NCI-H2171 (cell line): ENCODE measurements at regions not wholly inside any gene's neighbourhood (a gene's known extent, or its start where the extent isn't known, plus 50 kb on each side); places are given as distances from the start of the nearest gene placed in this dataset.
"Not testable (repeated sequence)": the region's sequence is repeated elsewhere in the genome, so short reads cannot be mapped to it uniquely, and the experiment has no call there.

Experiments used
- DNase-seq: peaks from one replicate; lab custom pipeline; 2025; lab: John Stamatoyannopoulos, UW

DNA sequence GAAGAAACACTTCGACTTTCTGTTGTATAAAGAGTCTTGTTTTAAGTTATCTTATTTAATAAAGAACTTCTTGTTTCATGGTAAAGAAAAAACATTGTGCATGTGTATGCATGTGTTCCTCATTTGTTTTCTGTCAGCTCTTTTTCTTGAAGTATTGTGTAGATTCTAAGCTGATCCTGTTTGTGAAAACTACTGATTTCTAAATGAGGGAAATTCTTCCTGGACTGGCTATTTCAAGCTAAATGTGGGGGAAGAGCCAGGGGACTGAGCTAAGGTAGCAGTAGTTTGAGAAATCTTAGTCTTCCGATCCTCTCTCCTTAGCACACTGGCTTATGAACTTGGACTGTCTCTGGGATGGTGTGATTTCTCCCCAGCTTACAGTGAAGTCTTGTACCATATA, 56.4 kb upstream of the RBMS1 start:
- no peak for DNase-seq

- DNase-seq = no peak
Observed at GRCh38 chr2:160551259-160551658, 57.7 kb upstream of the RBMS1 start.

DNA sequence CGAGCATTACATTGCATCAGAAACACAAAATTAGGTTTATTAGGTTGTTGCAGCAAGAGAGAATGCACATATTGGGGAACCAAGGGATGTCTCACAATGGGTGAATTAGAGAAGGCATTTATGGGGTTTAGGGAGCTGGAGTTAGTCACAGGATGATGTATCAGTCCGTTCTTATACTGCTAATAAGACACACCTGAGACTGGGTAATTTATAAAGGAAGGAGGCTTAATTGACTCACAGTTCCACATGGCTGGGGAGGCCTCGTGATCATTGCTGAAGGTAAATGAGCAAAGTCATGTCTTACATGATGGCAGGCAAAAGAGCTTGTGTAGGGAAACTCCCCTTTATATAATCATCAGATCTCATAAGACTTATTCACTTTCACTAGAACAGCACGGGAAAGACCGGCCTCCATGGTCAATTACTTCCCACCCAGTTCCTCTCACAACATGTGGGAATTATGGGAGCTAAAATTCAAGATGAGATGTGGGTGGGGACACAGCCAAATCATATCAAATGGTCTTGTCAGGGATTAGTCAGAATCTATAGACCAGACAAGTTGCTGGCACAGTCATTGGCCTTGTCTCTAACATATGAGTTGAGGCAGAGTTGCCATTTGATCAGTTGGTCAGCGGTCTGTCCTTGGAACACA, 61.9 kb upstream of the RBMS1 start:
- DNase-seq = no peak

GRCh38 chr2:160557903-160558302, 64.3 kb upstream of the RBMS1 start:
- no peak for DNase-seq

GRCh38 chr2:160558531-160558930, 64.9 kb upstream of the RBMS1 start:
- no peak for DNase-seq

- DNase-seq = no peak
Observed at GRCh38 chr2:160561551-160562295, 68.1 kb upstream of the RBMS1 start.

DNA sequence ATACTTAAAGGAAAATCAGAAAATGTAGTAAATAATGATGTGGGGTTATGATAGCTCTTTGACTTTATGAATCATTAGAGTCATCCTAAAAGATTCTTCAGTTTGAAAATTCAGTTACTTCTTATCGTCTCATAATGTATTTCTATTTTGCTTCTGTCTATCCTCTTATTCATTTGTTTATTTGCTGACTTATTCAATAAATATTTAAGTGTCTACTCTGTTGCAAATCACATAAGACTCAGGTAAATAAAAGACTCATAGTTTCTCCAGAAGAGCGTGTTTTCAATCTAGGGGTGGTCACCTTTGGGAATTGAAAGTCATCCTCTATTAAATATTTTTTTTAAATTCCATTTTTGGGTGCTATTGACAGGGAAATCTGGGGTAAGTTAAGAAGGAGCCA, 69.1 kb upstream of the RBMS1 start:
- DNase-seq = no peak

DNA sequence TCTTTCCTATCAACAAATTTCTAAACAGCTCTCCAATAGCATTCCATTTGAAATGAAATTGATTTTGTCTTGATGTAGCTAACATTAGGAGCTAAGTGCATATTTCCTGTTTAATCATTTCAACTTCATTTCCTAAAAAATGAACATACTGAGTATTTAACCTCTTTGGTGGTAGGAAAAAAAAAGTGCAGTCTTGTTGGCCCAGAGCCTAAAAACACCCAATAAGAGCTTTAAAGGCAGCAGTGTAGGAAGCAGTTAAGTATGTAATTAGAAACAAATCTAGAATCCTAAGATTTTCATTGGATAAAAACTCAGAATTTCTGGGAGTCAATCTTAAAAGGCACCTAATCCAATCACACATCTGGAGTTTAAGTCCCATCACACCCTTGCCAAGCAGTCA, 71.0 kb upstream of the RBMS1 start:
- no peak for DNase-seq

DNA sequence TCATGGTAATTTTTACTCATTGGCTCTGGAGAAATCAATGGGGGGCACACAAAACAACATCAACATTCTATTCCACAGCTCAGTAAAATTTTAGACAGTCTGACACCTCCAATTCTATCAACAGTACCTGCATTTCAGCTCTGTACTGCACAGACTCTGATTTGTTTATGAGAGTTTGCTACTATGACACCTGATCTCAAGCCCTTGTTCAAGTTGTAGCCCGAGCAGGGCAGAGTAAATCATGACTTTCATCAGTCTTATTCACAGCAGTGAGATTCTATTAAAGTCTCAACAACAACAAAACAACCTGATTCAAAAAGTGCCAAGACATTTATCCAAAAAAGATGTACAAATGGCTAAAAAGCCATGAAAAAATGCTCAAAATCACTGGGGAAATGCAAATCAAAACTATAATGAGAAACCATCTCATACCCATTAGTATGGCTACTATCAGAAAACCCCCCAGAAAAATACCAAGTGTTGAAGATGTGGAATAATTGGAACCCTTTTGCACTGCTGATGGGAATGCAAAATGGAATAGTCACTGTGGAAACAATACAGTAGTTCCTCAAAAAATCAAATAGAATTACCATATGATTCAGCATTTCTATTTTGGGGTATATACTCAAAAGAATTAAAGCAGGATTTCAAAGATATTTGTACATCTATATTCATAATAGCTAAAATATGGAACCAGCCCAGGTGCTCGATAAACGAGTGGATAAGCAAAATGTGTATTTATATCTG, 71.7 kb upstream of the RBMS1 start:
- DNase-seq = no peak

DNA sequence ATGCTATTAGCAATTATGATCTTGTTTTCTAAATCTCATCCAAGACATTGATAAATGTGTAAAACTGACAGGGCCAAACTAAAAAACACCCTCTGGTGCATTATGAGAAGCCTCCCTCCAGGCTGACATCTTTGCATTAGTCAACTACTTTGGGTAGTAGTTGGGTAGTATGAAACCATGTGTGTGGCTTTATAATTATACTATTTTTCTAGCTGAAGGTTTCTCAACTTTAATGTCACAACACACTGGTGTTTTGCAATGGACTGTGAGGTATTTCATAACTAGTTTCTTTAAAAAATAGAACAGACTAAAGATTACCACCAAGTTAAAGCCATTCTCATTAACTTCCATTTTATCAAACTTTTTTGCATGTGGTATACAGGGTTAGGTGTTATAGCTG, 73.1 kb upstream of the RBMS1 start:
- no peak for DNase-seq

DNA sequence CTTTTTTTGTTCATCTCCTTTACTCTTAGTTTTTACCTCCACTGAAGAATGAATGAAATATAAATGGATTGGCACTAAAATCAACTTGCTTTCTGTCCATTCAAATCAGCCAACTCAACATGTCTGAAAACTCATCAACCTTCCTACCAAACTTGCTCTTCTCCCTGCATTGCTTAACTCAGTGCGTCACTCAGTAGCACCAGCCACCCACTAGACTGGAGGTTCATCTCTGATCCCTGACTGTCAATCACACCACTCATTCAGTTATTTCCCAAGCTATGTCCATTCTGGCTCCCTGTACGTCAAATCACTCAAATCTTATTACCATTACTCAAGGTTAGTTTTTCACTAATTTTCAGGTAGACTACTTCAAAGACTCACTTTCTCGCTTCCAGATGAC, 75.2 kb upstream of the RBMS1 start:
- DNase-seq = no peak

DNA sequence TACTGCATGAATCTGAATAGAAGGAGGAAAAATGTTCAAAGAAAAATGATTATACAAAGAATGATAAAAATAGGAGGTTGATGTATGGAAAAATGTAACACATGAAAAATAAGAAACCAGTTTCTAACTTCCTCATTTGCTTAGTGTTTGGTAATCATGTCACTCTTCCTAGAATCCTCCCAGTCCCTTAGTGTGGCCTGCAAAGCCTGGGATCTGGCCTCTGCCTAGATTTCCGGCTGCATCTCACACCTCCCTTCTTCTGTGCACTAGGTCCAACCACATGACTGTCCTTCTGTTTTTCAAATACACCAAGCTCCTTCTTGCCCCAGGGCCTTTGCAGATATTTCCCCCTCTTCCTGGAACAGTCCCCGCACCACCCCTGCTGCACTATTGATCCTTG, 76.8 kb upstream of the RBMS1 start:
- no peak for DNase-seq

- DNase-seq = no peak
Observed at GRCh38 chr2:160574468-160575140, 81.0 kb upstream of the RBMS1 start.

GRCh38 chr2:160575368-160575767, 81.8 kb upstream of the RBMS1 start:
- no peak for DNase-seq

GRCh38 chr2:160576054-160576499, 82.5 kb upstream of the RBMS1 start:
- DNase-seq = no peak

- DNase-seq = not testable (repeated sequence)
Observed at GRCh38 chr2:160577081-160577480, 83.5 kb upstream of the RBMS1 start.

- no peak for DNase-seq
Observed at GRCh38 chr2:160581035-160581434, 87.4 kb upstream of the RBMS1 start.

- no peak for DNase-seq
Observed at GRCh38 chr2:160581448-160581847, 87.8 kb upstream of the RBMS1 start.

- no peak for DNase-seq
Observed at GRCh38 chr2:160582081-160582480, 88.5 kb upstream of the RBMS1 start.

DNA sequence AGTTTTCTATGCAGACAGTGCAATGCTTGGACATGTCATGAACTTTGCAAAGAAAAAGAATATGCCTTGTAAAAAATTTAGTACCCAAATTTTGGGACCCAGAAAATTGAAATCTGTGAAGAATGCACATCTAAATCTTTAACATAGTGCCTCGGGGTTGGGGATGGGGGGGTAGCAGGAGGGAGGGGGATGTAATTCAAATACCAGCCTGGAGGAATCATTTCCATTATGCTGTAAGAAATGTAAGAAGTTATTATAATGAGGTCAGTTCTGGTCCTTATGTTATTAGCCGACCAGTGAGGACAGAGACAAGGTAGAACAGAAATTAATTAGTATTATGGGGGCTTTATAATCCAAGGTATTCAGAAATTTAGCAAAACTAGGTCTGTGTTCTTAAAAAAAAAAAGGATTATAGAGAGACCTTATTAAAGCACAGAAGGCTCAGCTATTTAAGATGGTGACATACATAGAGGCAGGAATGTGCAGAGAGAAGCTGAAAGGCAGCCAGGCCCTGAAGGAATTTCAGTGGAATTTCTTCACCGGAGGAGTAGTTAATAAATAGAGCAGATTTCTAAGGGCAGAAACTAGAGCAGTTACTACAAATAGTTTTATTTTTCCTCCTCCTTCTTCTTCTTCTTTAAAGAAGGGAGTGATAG, 89.0 kb upstream of the RBMS1 start:
- DNase-seq = no peak

DNA sequence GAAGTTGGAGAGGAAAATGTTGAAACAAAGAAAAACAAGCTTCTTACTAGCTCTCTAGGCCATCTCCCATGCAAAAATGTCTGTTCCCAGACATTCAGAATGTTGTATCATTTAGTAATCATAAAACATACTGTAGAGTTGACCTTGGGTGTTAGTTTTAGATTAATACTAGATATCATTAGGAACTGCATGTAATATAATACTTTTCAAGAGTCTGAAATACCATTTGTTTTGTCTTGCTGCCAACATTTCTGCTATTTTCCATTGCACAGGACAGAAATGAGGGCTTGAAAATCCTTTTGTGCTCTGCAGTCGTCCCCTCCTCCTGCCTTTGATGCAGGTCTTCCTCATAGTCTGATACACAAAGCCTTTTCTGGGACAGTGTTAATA, 89.5 kb upstream of the RBMS1 start:
- DNase-seq = no peak
